HG03103 (cell line): ENCODE measurements at regions not wholly inside any gene's neighbourhood (a gene's known extent, or its start where the extent isn't known, plus 50 kb on each side); places are given as distances from the start of the nearest gene placed in this dataset.

ENCODE experiments used
- ATAC-seq: cut with Tn5 transposase; IDR thresholded peaks from one replicate; pipeline ENCODE4 v1.9.1; 2021; ENCODE audit warnings: low read depth; ENCODE audit not compliant: unreplicated experiment

DNA sequence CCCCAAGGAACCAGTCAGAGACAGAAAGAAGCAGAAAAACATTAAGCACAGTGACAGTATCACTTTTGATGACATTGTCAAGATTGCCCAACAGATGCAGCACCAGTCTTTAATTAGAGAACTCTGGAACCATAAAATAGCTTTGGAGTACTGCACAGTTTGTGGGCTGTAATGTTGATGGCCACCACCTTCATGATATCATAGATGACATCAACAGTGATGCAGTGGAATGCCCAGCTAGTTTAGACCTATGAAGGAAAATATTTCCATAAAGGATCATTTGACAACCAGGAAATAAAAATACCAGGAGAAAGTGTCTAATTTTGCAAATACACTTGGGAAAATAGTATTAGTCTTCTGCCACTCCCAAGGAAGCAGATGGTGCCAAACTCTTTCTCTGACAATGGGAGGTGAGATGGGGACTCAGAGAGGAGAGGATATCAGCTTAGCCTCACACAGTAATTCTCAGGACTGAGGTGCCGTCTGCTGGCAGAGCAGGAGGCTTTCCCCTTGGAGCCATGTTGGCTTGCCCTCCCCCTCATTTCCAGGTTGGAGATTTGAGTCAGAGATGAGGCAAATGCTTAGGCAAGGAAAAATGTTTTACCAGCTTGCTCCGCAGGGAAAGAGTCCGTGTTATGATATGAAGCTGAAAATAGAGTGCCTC, 107.5 kb upstream of the CELF4 start:
- ATAC-seq = no peak

DNA sequence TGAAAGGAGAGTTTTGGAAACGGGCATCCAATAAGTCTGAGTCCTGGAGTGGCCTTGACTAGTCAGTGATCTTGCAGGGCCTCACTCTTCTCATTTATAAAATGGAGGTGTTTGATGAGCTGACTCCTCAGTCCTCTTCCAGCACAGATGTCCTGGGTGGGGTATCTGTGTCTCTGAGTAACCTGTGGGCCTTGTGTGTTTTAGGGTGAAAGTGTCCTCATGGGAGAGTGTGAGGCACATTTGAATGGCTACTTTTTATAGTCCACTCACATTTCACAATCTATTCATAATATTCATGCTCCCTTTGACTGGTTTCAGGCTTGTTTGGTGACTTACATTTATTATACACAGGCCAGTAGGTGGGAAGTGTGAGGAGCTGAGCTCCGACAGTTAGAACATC, 106.4 kb upstream of the CELF4 start:
- no peak for ATAC-seq

DNA sequence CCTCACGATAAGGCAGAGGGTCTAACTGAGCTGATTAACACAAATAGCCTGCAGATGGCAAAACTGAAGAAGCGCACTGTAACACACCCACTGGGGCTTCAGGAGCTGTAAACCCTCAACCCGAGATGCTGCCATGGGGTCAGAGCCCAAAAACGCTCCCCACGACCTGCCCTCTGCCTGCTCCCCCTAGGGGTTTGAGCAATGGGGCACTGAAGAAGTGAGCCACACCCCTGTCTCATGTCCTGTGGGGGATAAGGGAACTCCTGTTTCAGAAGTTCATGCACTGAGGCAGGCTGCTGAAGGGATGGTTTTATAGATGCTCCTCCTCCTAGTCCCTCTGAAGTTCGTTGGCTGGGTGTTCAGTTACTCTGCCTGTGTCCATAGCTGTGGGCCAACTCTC, 105.9 kb upstream of the CELF4 start:
- ATAC-seq = no peak

DNA sequence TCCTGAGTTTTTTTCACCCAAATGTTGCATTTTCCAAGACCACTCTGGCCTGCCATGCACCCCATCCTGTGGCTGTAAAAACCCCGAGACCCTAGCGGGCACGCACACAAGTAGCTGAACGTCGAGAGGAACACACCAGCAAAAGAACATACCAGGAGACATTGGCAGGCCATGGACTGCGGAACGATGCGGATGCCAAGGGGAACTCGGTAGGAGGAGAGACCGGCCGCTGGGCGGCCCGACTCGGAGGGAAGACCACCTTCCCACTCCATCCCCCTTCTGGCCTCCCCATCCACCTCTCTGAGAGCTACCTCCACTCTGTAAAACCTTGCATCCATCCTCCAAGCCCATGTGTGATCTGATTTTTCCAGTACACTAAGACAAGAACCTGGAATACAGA, 105.5 kb upstream of the CELF4 start:
- ATAC-seq = no peak

DNA sequence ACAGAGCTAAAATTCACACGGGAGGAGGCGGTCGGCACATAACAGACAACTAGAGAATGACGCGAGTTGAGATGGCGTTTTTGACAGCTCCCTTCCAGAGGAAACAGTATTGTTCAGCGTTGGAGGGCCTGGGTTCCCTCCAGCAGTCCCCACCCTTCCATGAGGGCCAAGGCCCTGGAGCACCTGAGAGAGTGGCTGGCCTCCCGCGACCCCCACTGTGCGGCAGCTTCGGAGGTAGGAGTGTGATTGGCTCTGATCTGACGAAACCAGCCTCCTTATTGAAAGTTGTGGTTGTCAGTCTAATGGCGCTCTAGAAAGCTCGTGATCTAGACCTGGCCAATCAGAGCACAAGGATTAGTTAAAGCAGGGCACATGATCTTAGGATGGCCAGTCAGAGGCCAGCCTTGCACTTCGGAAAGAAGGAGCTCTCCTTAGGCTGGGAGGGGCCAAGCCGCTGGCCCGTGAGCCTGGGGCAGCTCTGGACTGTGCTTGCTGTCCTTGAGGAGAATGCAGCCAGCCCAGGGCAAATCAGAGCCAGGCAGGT, 104.5 kb upstream of the CELF4 start:
- no peak for ATAC-seq

DNA sequence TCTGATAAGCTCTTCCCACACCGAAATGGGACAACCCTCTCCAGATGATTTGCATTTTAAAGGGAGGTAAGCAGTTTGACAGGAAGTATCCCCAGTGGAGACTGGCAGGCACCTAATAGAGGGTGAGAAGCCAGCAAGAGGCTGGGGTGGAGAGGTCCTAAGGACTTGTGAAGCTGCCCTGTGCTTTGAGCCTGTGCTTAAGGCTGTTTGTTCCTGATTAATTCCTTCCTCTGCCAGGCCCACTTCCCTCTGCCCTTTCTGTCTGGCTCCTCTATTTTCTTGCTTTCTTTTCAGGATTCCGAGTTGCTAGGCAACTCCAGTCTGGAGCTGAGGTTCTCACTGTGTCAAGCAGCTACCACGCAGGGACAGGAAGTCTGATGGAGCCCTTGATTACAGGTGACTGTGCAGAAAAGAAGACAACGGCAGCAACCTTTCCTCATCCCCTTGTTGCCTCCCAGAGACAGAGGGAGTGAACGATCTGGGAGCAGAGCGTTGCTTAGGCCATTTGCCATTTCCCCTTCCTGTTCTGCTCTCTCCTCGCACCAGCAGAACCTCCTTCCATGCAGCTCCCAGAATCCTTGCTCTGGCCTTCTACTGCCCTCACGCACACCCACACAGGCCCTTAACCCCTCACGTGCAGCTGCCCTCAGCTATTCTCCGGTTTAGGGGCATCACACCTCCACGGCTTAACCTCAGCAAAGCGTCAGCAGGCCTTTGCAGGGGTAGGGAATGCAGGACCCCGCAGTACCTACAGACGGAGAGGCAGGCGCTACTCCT, 103.6 kb upstream of the CELF4 start:
- ATAC-seq = no peak

DNA sequence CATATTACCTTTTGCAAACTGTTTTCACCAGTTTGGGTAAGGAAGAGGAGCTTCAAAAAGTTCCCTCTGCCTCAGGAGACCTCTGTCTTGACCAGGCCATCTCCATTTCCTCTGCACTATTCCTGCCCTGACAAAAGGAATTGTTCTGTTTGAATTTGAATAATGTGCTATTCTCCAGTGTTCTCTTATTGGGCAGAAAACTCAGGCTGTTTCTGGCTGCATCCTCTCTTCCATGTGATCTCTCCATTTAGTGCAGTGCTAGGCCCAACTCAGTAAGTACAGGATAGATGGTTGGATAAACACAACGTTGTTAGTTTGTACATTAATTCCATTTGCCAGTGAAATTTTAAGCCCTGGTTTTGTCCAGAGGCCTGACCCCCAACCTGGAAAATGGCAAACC, 102.2 kb upstream of the CELF4 start:
- ATAC-seq = no peak

DNA sequence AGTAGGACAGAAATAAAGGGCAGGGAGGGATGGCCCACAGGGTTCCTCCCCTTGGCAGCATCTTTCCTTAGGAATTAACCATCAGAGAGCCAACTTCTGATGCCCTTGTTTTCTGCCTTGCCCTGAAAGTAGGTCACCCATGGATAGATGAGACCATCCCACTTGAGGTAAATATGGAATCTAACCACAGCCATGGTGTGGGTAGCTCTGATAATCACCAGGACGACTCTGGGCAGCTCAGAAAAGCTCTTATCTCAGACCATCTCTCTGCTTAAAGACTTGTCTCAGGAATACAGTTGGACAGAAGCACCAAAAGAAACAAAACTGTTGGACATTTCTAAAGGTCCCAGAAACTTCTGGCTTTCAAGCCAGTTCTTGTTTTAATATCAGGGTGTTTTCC, 101.4 kb upstream of the CELF4 start:
- no peak for ATAC-seq

DNA sequence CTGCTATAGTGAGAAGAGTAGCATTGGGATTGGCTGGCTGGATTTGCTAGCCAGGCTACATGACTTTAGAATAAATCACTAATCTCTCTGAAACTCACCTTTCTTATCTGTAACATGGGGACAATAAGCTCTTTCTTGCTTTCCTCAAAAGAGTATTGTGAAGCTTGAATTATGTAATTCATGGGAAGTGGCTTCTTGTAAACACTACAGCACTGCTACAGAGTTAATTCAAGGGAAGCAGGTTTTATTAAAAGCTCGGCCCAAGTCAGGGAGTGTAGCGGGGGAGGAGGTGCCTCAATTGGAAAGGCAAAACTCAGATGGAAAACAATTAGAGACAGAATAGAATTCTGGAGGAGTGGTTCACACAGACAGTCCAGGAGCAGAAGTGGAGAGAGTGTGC, 100.9 kb upstream of the CELF4 start:
- ATAC-seq = no peak

DNA sequence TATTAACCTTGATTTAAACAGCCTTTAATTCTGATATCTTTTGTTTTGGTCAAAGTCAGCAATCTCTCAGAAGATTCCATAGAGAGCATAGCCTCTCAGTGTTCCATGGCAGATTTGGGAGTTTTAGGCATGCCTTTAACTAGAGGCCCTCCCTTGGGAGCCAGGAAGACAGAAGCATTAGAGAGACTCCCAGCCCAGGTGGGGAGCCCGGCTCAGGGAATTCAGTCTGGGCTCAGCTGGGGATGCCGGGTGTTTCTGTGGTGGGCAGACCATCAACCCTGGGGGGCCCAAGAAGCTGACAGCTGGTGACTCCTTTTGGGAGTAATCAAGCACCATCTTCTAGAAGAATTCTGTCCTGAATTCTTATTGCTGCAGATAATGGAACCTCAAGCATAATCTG, 99.7 kb upstream of the CELF4 start:
- ATAC-seq = no peak

DNA sequence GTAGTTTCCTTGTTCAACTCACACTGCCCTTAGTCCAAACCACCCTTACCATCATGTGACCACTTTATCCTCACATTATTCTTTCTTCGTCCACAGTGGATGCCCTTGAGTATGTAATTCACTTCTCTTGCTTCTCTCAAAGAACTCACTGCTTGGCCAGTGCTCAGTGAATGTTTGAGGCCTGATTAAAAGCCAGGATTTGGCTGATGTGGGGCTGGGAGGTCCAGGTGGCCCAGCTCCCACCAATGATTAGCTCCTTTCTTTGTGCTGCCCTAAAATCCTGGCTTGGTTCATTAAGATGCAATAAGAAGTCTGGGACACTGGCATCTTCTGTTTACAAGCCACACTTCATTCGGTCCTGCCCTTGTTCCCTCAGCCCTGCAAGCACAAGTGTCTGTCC, 97.8 kb upstream of the CELF4 start:
- ATAC-seq = no peak

DNA sequence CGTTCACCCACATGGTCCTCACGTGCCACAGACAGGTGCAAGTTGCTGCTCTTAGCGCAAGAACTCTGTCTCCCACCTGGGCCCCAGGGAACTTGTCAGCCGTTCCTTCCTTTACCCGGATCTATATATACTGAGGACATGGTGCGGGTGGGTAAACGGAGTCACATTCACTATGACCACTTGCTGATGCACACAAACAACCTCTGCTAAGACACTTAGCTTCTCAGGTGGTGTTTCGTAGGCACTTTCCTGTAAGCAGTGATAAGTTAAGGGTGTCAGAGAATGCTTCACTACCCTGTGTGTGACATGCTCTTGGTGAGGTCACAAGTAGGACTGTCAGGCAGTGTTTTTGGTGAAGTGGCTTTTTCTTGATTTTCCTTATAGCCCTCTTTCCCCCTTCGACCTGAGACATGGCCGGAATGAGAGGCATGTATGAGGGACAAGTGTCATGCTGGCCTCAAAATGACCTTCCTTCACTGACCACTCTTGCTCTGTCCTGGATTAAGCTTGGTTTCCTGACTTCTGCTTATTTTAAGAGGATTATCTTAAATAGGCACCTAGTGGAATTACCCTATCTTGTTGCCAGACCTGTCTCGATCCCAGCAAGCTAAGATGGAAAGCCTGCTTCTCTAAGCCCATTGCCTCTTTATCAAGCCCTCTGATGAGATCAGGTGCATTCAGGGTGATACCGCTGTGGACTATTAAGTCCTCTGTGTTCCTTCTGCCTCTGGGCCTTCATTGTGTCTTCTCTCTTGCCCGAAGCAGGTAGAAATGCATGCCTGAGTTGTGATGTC, 97.1 kb upstream of the CELF4 start:
- no peak for ATAC-seq

DNA sequence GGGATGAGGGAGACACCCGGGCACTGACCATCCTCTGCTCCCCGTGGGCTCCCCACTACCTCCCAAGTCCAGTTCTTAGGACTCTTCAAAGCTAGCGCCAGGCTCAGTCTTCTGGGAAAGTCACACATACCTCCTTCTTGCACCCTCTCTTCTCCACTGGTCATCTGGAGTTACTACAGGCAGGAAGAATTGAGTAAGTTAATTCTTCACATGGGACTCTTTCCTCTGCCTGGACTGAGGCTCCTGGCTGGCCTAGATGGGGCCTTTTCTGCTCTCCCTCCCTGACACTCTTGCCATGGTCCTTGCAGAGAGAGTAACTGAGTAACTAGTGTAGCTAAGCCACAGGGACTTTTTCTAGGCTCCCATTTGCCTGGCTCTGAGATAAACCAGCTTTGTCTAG, 96.5 kb upstream of the CELF4 start:
- ATAC-seq = no peak

DNA sequence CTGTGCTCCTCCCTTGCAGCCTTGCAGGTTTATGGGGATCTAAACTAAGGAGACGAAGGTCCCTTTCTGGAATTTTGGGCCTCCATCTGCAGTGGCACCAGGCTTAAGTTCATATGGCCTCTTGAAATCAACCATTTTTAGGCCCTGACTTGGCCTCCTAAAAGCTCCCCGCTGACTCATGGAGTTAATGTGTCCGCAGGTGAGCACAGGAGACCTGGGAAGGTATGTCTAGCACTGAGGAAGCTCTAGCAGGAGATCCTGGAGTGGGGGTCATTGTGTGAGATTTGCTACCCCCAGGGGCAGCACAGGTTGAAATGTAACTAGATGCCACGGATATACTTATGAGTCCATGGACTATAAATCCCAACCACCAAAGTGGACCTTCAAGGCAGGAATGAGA, 95.9 kb upstream of the CELF4 start:
- no peak for ATAC-seq

DNA sequence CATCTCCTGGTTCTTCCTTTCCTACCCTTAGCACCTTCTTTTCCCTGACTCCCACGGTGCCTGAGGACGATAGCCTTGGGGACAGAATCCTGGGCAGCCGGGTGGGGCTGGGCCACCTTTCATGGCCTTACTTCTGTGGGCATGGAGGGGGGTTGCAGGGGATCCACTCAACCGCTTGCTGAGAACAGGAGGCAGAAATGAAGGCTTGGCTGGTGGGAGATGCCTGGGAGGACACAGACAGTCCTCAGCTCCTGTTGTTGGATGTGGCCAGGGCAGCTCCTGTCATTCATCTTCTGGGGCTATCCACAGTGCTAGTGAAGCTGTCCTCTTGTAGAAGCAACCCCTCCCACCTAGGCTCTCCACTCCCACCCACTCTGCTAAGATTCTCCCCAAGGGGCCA, 95.5 kb upstream of the CELF4 start:
- no peak for ATAC-seq

DNA sequence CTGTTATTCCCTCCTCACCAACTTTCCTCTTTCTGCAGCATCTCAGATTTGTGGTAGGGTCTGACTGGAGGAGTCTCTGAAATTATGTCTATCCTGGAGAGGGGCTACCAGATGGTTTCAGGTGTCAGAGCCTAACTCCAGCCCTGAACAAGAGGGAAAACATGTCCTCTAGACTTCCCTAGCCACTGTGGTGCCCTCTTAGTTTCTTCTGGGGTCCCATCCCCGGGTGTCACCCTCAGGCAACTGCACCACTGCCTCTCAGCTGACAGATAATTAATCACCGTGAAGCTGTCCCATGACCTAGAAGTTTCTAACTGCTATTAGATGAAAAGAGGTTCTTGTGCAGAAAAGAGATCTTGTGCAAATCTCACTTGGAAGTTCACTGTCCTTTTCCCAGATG, 95.1 kb upstream of the CELF4 start:
- ATAC-seq = no peak

DNA sequence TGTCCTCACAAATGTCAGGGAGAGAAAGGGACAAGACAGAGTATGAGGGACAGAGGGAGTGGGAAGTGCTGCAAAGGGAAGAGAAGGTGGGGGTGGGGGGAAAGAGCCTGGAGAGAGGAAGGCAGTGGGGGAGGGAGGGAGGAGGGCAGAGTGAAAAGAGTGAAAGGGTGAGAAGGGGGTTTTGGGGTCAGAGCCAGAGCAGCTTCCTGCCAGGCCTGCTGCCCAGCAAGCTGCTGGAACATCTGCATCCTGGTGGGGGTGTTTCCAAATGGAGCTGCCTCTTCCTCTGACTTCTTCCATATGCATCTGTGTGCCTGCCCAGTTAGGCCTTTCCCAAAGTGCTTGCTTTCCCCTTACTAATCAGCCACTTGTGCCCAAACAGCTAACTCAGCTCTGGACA, 94.3 kb upstream of the CELF4 start:
- ATAC-seq = no peak

DNA sequence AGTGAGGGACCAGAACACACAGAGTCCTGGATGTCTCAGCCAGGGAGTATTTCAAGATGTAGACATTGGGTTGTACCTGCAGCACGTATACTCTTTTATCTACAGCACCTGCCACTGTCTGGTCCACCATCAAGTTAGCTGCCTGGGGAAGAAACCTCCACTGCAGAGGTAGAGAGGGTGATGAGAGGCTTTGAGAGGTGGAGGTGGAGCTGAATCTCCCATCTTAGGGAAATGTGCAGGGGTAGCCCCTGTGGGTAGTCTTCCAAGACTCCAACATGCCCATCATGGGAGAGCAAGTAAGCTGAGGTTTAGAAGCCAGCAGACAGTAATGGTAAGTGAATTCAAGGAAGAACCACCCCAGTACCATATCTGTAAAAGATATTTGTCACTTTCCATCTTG, 93.3 kb upstream of the CELF4 start:
- no peak for ATAC-seq

DNA sequence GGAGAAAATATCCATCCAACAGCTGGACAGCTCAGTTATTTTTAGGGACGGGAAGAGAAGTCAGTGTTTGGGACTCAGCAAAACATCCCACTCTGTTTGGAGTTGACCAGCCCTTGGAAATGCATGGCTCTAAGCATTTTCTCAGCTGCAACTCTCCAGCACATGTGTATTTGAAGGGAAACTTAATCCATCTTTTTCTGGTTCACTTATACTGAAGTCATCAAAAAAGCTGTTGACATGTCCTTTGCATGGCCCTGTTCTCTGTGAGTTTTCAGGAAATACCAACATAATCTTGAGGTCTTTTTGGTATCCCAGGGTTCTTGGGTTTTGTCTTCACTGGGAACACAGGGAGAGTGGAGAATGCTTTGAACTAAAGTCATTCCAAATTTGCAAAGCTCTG, 91.9 kb upstream of the CELF4 start:
- no peak for ATAC-seq

DNA sequence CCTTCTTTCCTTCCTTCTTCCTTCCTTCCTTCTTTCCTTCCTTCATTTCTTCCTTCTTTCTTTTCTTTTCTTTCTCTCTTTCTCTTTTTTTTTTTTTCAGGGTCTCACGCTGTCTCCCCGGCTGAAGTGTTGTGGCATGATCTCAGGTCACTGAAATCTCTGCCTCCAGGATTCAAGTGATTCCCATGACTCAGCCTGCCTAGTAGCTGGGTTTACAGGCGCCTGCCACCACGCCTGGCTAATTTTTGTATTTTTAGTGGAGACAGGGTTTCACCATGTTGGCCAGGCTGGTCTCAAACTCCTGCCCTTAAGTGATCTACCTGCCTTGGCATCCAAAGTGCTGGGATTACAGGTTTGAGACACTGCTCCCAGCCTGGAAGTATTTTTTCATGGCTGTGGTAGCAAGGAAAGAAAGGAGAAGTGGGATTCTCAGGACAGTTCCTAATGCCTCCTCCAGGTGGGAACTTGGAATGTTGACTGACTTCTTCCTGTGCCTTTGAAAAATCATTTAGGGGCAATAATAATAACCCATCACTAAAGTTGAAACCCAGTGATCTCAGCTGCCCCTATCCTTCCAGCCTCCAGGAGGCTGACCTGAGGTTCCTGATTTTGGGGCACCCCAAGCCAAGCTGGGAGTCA, 89.3 kb upstream of the CELF4 start:
- no peak for ATAC-seq

DNA sequence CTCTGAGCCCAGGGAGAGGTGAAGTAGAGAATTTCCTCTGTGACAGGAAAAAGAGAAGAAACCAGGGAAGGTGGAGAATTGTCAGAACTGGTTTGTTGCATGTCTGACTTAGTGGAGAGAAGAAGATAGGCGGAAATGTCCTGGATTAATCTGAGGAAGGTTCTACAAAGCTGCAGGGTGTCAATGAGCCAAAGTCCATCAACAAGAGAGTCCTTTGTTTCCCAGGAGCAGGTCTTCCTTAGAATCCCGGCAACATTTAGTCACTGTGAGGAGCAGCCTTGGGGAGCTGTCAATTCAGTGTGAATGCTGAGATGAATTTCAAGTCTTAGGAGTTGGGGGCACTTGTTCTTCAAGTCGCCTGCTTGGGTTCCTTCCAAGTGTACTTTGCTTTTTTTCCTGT, 88.4 kb upstream of the CELF4 start:
- no peak for ATAC-seq
